Common myeloid progenitor, CD34-positive (primary cell): ENCODE measurements at regions not wholly inside any gene's neighbourhood (a gene's known extent, or its start where the extent isn't known, plus 50 kb on each side); places are given as distances from the start of the nearest gene placed in this dataset.
"Not testable (repeated sequence)": the region's sequence is repeated elsewhere in the genome, so short reads cannot be mapped to it uniquely, and the experiment has no call there.

ENCODE experiments used
- CTCF ChIA-PET: fragments of 350-600 bp; sonication (Branson Sonifier 250); formaldehyde crosslinking; loops from one replicate; lab custom pipeline; 2021; ENCODE audit warnings: antibody characterized with exemption; lab: Charles Lee
- POLR2A ChIA-PET: fragments of 350-600 bp; sonication (Branson Sonifier 250); formaldehyde crosslinking; loops from one replicate; lab custom pipeline; 2021; ENCODE audit warnings: antibody characterized with exemption; lab: Charles Lee
- DNase-seq, 3 donors: peaks; one replicate each; pipeline versions ENCODE4 v3.0.0 to v3.0.0-alpha.2; 2013
- H3K27ac ChIP-seq, 2 experiments: 1 replicate in 1 of 2; 2 replicates in 1 of 2; pipeline ENCODE4 v1.7.0; 2013; ENCODE audit warnings: inconsistent platforms in 2 of 2, low read length in 2 of 2, mild to moderate bottlenecking in 2 of 2, low read depth in 1 of 2, moderate library complexity in 1 of 2; ENCODE audit not compliant: severe bottlenecking in 2 of 2, insufficient read depth in 1 of 2, poor library complexity in 1 of 2
- H3K27me3 ChIP-seq, 5 experiments: replicated peaks in 2 of 5; 1 replicate in 3 of 5; 2 replicates in 2 of 5; pipeline versions ENCODE4 v1.6.1 to v1.7.0; 2013; ENCODE audit warnings: low read length in 4 of 5, mild to moderate bottlenecking in 2 of 5, moderate library complexity in 2 of 5, inconsistent platforms in 1 of 5; ENCODE audit not compliant: insufficient read depth in 5 of 5, control insufficient read depth in 4 of 5
- H3K36me3 ChIP-seq, 4 experiments: 1 replicate in 2 of 4; 2 replicates in 2 of 4; pipeline versions ENCODE4 v1.6.1 to v1.7.0; 2013; ENCODE audit warnings: low read length in 3 of 4, control low read depth in 1 of 4, mild to moderate bottlenecking in 1 of 4; ENCODE audit not compliant: control insufficient read depth in 4 of 4, insufficient read depth in 4 of 4
- H3K4me1 ChIP-seq, 4 experiments: 1 replicate in 3 of 4; 2 replicates in 1 of 4; pipeline versions ENCODE4 v1.6.1 to v1.7.1; 2013; ENCODE audit warnings: low read length in 3 of 4, mild to moderate bottlenecking in 3 of 4, control low read depth in 1 of 4, inconsistent platforms in 1 of 4, moderate library complexity in 1 of 4; ENCODE audit not compliant: control insufficient read depth in 4 of 4, insufficient read depth in 4 of 4; ENCODE audit errors: control extremely low read depth in 1 of 4
- H3K4me3 ChIP-seq, 7 experiments: 1 replicate in 4 of 7; 2 replicates in 3 of 7; pipeline versions ENCODE4 v1.5.1 to v1.7.0; 2013; ENCODE audit warnings: mild to moderate bottlenecking in 7 of 7, low read length in 6 of 7, moderate library complexity in 6 of 7, inconsistent platforms in 2 of 7, low read depth in 2 of 7, control low read depth in 1 of 7; ENCODE audit not compliant: insufficient read depth in 4 of 7, control insufficient read depth in 1 of 7; ENCODE audit errors: extremely low read depth in 1 of 7
- H3K9me3 ChIP-seq, 5 experiments: 1 replicate in 4 of 5; 2 replicates in 1 of 5; pipeline versions ENCODE4 v1.6.1 to v1.7.1; 2013; ENCODE audit warnings: low read length in 4 of 5, mild to moderate bottlenecking in 2 of 5, inconsistent platforms in 1 of 5, low read depth in 1 of 5, moderate library complexity in 1 of 5; ENCODE audit not compliant: control insufficient read depth in 4 of 5, insufficient read depth in 2 of 5; ENCODE audit errors: control extremely low read depth in 1 of 5
- WGBS: methylation state at CpG from one replicate; pipeline ENCODE4 v1.1.5; 2013; ENCODE audit not compliant: insufficient coverage; 5-methylcytosine and 5-hydroxymethylcytosine counted together

- CTCF ChIA-PET = no interaction called here
- H3K36me3 ChIP-seq = no peaks in the 10 kb centered on the region
- WGBS = 14% methylated on average over 1 of the region's 3 CpGs
- H3K27ac ChIP-seq = no peak overlapping the region
- DNase-seq = peak in 1 of 3 donors; percentile 5
- POLR2A ChIA-PET = no interaction called here
- peaks cover 0 to 80% (median 41%) of the 10 kb centered on the region in 5 experiments for H3K27me3 ChIP-seq
- no peaks in the 10 kb centered on the region for H3K4me1 ChIP-seq
- no peak overlapping the region for H3K4me3 ChIP-seq
- H3K9me3 ChIP-seq = no peaks in the 10 kb centered on the region
Measured at GRCh38 chr9:32882705-32883104, 99.4 kb downstream of the TMEM215 start.

- POLR2A ChIA-PET = no interaction called here
Measured at GRCh38 chr9:32884482-32884881, 101.1 kb downstream of the TMEM215 start.

GRCh38 chr9:32886021-32886420 is 102.7 kb downstream of the TMEM215 start:
- 87% methylated on average over 4 of the region's 4 CpGs for WGBS
- ChIA-PET CTCF (interaction anchor here (1.4 to 1.5 kb wide), 2 partner anchors 14 to 453 kb away, joined by 3 read pairs; no protein-coding TSS in a partner anchor), POLR2A (no interaction called here)
- H3K4me3 ChIP-seq = no peak overlapping the region
- no peaks in the 10 kb centered on the region for H3K9me3 ChIP-seq
- H3K4me1 ChIP-seq = no peaks in the 10 kb centered on the region
- peaks cover 9 to 91% (median 54%) of the 10 kb centered on the region in 5 experiments for H3K27me3 ChIP-seq
- no peaks in the 10 kb centered on the region for H3K36me3 ChIP-seq
- DNase-seq = no peak
- H3K27ac ChIP-seq = no peak overlapping the region

More at GRCh38 chr9:32884482-32884881, 101.1 kb downstream of the TMEM215 start:
- Histone ChIP-seq H3K27ac (no peak overlapping the region), H3K4me1 (no peaks in the 10 kb centered on the region), H3K36me3 (no peaks in the 10 kb centered on the region), H3K4me3 (no peak overlapping the region), H3K9me3 (no peaks in the 10 kb centered on the region), H3K27me3 (peaks cover 3 to 83% (median 47%) of the 10 kb centered on the region in 5 experiments)
- 0% methylated on average over 1 of the region's 1 CpG for WGBS
- CTCF ChIA-PET = interaction anchor here (1.3 kb wide), 1 partner anchor 13 kb away, joined by 4 read pairs; no protein-coding TSS in a partner anchor
- DNase-seq = peak; percentile 13 to 58 (median 27)

- CTCF ChIA-PET, H3K27ac ChIP-seq, DNase-seq, H3K36me3 ChIP-seq, H3K4me3 ChIP-seq, POLR2A ChIA-PET, H3K4me1 ChIP-seq: not testable (repeated sequence)
- peaks cover 0 to 21% (median 4%) of the 10 kb centered on the region in 5 experiments for H3K9me3 ChIP-seq
- WGBS = 43% methylated on average over 1 of the region's 3 CpGs
- peaks cover 4 to 84% (median 36%) of the 10 kb centered on the region in 5 experiments for H3K27me3 ChIP-seq
Measured at GRCh38 chr9:32894485-32894884, 106.9 kb downstream of the APTX start.

GRCh38 chr9:32899181-32899580 is 102.2 kb downstream of the APTX start:
- WGBS = no CpG with 5 or more reads among the region's 1 CpG
- ChIA-PET CTCF (interaction anchor here (0.6 to 1.6 kb wide), 6 partner anchors 9 to 423 kb away, joined by 3 to 4 read pairs (median 3); no protein-coding TSS in a partner anchor), POLR2A (no interaction called here)
- Histone ChIP-seq H3K9me3 (peaks cover 0 to 29% (median 10%) of the 10 kb centered on the region in 5 experiments), H3K4me1 (no peaks in the 10 kb centered on the region), H3K27me3 (peaks cover 5 to 84% (median 34%) of the 10 kb centered on the region in 5 experiments), H3K4me3 (no peak overlapping the region), H3K36me3 (no peaks in the 10 kb centered on the region), H3K27ac (no peak overlapping the region)
- DNase-seq = peak; percentile 36 to 81 (median 77)

- no peak for DNase-seq
- H3K27ac ChIP-seq = no peak overlapping the region
- peaks cover 10 to 86% (median 39%) of the 10 kb centered on the region in 5 experiments for H3K27me3 ChIP-seq
- POLR2A ChIA-PET = no interaction called here
- H3K9me3 ChIP-seq = peaks cover 0 to 29% (median 10%) of the 10 kb centered on the region in 5 experiments
- no peaks in the 10 kb centered on the region for H3K36me3 ChIP-seq
- H3K4me1 ChIP-seq = no peaks in the 10 kb centered on the region
- 100% methylated on average over 3 of the region's 3 CpGs for WGBS
- CTCF ChIA-PET = interaction anchor here (1.5 to 1.6 kb wide), 2 partner anchors 13 to 68 kb away, joined by 3 read pairs; no protein-coding TSS in a partner anchor
- no peak overlapping the region for H3K4me3 ChIP-seq
Measured at GRCh38 chr9:32899761-32900160, 101.7 kb downstream of the APTX start.

GRCh38 chr9:32906213-32906612 is 95.2 kb downstream of the APTX start:
- H3K27ac ChIP-seq = no peak overlapping the region
- H3K4me3 ChIP-seq = no peak overlapping the region
- peaks cover 5 to 10% (median 7%) of the 10 kb centered on the region in 4 experiments for H3K4me1 ChIP-seq
- WGBS = 4% methylated on average over 5 of the region's 7 CpGs
- POLR2A ChIA-PET = interaction anchor here (0.5 kb wide), 1 partner anchor 87 kb away, joined by 4 read pairs; no protein-coding TSS in a partner anchor
- H3K36me3 ChIP-seq = no peaks in the 10 kb centered on the region
- H3K9me3 ChIP-seq = peaks cover 0 to 15% (median 7%) of the 10 kb centered on the region in 5 experiments
- H3K27me3 ChIP-seq = peaks cover 18 to 78% (median 28%) of the 10 kb centered on the region in 5 experiments
- CTCF ChIA-PET = interaction anchor here (0.6 to 1.2 kb wide), 3 partner anchors 16 to 528 kb away, joined by 3 to 4 read pairs (median 4); no protein-coding TSS in a partner anchor
- peak; percentile 86 to 96 (median 95) for DNase-seq
